Gastrocnemius medialis (tissue), 4 donors: ENCODE measurements at regions not wholly inside any gene's neighbourhood (a gene's known extent, or its start where the extent isn't known, plus 50 kb on each side); places are given as distances from the start of the nearest gene placed in this dataset.

Experiments
- CTCF ChIP-seq, 5 experiments: fragments of 450-650 bp in 3 of 5; fragments of 200-600 bp in 2 of 5; sonication (generic) in 2 of 5; IDR thresholded peaks in 4 of 5; conservative IDR thresholded peaks in 1 of 5; 1 replicate in 4 of 5; 2 replicates in 1 of 5; pipeline ENCODE4 v1.5.1; 2016 to 2019; ENCODE audit warnings: antibody characterized with exemption in 5 of 5, mild to moderate bottlenecking in 3 of 5, moderate library complexity in 3 of 5
- POLR2A ChIP-seq, 2 donors: fragments of 450-650 bp; IDR thresholded peaks; one replicate each; pipeline ENCODE4 v1.6.1; 2017; ENCODE audit warnings: antibody characterized with exemption in 2 of 2, mild to moderate bottlenecking in 2 of 2, moderate library complexity in 2 of 2

GRCh38 chr20:60598528-60598927 is 640.3 kb downstream of the CDH26 start:
- TF ChIP-seq CTCF (IDR thresholded peaks at IDR 0.05 in 4 of 5, conservative IDR thresholded peaks at IDR 0.05 in 1 of 5) (no peak), POLR2A (IDR thresholded peaks at IDR 0.05) (no peak)
